KMS-11 (cell line): ENCODE measurements at regions not wholly inside any gene's neighbourhood (a gene's known extent, or its start where the extent isn't known, plus 50 kb on each side); places are given as distances from the start of the nearest gene placed in this dataset.

Source experiments
- H2AFZ ChIP-seq: fragments of 200-600 bp; sonication (generic); 2 replicates; pipeline ENCODE4 v1.6.1; 2016; ENCODE audit warnings: antibody characterized with exemption, mixed run types, low read depth
- H3K27ac ChIP-seq: fragments of 200-600 bp; sonication (generic); 2 replicates; pipeline ENCODE4 v1.6.1; 2016; ENCODE audit warnings: mild to moderate bottlenecking, mixed run types
- H3K27me3 ChIP-seq: fragments of 200-600 bp; sonication (generic); 2 replicates; pipeline ENCODE4 v1.6.1; 2017; ENCODE audit warnings: mild to moderate bottlenecking, low read depth, mixed run types, moderate library complexity; ENCODE audit not compliant: insufficient read depth
- H3K36me3 ChIP-seq: fragments of 200-600 bp; sonication (generic); 2 replicates; pipeline ENCODE4 v1.6.1; 2017; ENCODE audit warnings: mild to moderate bottlenecking, mixed run types; ENCODE audit not compliant: insufficient read depth
- H3K4me1 ChIP-seq: fragments of 200-600 bp; sonication (generic); 2 replicates; pipeline ENCODE4 v1.6.1; 2016; ENCODE audit warnings: mild to moderate bottlenecking, low read depth, mixed run types; ENCODE audit not compliant: poor library complexity, severe bottlenecking
- H3K4me2 ChIP-seq: fragments of 200-600 bp; sonication (generic); 2 replicates; pipeline ENCODE4 v1.7.0; 2016; ENCODE audit warnings: mild to moderate bottlenecking, mixed run types
- H3K4me3 ChIP-seq: fragments of 200-600 bp; sonication (generic); IDR thresholded peaks from 2 replicates; pipeline ENCODE4 v1.6.1; 2017; ENCODE audit warnings: low read depth, low read length, mixed read lengths; ENCODE audit not compliant: insufficient read depth
- H3K79me2 ChIP-seq: fragments of 200-600 bp; sonication (generic); 2 replicates; pipeline ENCODE4 v1.6.1; 2016; ENCODE audit warnings: low read depth, mixed run types; ENCODE audit not compliant: insufficient read depth
- H3K9ac ChIP-seq: fragments of 200-600 bp; sonication (generic); 2 replicates; pipeline ENCODE4 v1.6.1; 2016; ENCODE audit warnings: mild to moderate bottlenecking, mixed run types
- H4K20me1 ChIP-seq: fragments of 200-600 bp; sonication (generic); 2 replicates; pipeline ENCODE4 v1.6.1; 2016; ENCODE audit warnings: mild to moderate bottlenecking, mixed run types; ENCODE audit not compliant: insufficient read depth
- TF ChIP-seq, protein P1 (sequence below): fragments of 200-600 bp; sonication (generic); conservative IDR thresholded peaks from 2 replicates; pipeline ENCODE4 v1.6.1; 2017; ENCODE audit warnings: low read depth, mild to moderate bottlenecking, antibody characterized with exemption, low read length, moderate library complexity, mixed read lengths

DNA sequence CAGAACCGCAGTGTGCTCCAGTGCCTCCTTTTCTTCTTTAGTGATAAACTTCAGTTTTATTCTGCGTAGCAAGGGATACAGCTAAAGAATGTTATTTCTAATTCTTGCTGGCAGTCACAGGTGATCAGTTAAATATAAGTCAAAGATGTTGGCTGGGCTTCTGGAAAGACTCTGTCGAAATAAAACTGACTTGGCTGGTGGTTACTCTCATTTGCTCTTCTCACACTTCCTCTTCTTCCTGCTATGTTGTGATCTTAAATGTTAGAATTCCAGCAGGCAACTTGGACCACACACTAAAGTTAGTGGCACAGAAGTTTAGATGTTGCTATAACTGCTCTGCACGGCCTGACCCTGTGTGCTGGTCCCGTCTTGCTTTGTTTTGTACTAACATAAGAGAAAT, 278.6 kb downstream of the CDH19 start:
- Histone ChIP-seq H3K27me3 (no peaks in the 10 kb centered on the region), H3K79me2 (no peaks in the 10 kb centered on the region), H2AFZ (no peak overlapping the region), H3K4me3 (no peak overlapping the region), H3K27ac (no peak overlapping the region), H3K4me1 (no peaks in the 10 kb centered on the region), H3K36me3 (no peaks in the 10 kb centered on the region), H3K4me2 (no peak overlapping the region), H3K9ac (no peak overlapping the region), H4K20me1 (no peaks in the 10 kb centered on the region)
- TF ChIP-seq, protein P1, sequence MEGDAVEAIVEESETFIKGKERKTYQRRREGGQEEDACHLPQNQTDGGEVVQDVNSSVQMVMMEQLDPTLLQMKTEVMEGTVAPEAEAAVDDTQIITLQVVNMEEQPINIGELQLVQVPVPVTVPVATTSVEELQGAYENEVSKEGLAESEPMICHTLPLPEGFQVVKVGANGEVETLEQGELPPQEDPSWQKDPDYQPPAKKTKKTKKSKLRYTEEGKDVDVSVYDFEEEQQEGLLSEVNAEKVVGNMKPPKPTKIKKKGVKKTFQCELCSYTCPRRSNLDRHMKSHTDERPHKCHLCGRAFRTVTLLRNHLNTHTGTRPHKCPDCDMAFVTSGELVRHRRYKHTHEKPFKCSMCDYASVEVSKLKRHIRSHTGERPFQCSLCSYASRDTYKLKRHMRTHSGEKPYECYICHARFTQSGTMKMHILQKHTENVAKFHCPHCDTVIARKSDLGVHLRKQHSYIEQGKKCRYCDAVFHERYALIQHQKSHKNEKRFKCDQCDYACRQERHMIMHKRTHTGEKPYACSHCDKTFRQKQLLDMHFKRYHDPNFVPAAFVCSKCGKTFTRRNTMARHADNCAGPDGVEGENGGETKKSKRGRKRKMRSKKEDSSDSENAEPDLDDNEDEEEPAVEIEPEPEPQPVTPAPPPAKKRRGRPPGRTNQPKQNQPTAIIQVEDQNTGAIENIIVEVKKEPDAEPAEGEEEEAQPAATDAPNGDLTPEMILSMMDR, result no peak

DNA sequence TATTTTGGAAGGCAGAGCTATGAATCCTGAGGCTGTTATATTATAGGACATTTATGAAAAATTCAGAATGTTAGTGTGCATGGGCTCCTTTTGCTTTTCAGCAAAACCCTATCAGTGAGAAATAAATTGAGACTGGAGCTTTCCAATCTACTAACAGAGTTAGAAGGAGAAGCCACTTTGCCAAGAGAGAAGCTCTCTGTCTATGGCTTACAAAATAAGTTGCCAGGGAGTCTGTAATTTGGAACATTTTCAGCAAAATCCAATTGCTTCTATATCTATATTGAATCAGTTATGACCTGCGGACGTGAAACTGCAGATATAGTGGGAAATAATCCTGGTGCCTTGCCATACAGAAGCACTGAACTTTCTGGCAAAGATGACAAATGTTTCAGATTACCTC, 279.3 kb downstream of the CDH19 start:
- Histone ChIP-seq H2AFZ (no peak overlapping the region), H3K9ac (no peak overlapping the region), H3K27me3 (no peaks in the 10 kb centered on the region), H3K4me3 (no peak overlapping the region), H3K4me2 (no peak overlapping the region), H3K36me3 (no peaks in the 10 kb centered on the region), H3K79me2 (no peaks in the 10 kb centered on the region), H3K4me1 (no peaks in the 10 kb centered on the region), H3K27ac (no peak overlapping the region), H4K20me1 (no peaks in the 10 kb centered on the region)
- TF ChIP-seq, protein P1, result no peak

DNA sequence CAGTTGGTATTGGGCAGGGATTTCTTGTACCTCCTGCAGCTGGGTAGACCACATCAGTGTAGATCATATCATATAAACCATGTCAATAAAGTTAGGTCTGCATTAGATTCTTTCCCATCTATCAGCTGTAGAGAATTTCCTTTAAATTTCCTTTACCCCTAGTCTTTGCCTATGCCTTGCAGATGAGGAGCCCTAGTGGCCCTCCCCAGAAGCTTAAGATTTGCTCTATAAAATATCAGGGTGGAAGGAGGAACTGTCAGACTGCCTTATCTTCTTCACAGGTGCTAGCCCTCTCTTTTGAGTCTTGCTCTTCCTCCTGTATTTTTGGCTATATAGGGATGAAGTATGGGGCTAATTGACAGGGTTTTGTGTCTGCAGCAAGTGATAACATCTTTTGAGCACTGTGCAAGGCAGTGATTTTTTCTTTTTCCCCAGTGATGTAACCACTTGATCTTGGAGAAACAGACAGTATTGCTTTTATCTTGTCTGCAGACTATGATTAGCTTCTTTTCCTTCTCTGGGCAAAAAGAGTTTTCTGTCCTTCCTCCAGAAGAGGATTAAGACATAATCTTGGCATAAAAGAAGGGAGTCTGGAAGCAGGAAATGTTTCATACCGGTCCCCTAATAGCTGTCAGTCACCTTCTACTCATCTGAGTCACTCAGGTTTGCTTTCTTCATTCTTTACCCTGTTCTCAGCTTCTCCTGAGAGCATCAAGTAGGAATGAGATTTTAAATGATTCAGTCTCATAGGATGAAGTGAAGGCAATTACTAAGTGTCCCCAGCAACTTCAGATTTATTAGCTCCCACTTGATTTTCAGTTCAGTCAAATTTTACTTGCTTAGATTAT, 286.4 kb downstream of the CDH19 start:
- Histone ChIP-seq H3K4me1 (no peaks in the 10 kb centered on the region), H3K79me2 (no peaks in the 10 kb centered on the region), H4K20me1 (no peaks in the 10 kb centered on the region), H3K4me2 (no peak overlapping the region), H3K27ac (no peak overlapping the region), H3K9ac (no peak overlapping the region), H3K4me3 (no peak overlapping the region), H3K27me3 (no peaks in the 10 kb centered on the region), H2AFZ (no peak overlapping the region), H3K36me3 (no peaks in the 10 kb centered on the region)
- TF ChIP-seq, protein P1, result no peak

DNA sequence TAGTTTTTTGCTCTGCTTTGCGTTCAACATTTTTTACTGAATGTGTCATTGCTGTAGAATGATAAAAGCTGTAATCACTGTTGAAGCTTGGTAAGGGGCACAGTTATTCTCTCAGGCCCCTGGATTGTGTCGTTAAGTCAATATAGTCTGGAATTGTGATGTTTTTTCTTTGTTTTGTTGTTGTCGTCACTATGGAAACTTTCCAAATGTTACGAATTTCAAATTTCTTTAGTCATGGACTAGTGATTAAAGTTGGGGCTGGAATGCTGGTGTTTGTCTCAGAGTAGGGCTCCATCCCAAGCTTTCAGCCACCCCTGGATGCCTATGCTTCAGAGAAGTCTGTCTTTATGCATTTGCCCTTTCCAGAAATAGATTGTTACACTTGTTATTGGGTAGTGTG, 287.2 kb downstream of the CDH19 start:
- Histone ChIP-seq H3K27me3 (no peaks in the 10 kb centered on the region), H3K4me3 (no peak overlapping the region), H2AFZ (no peak overlapping the region), H3K79me2 (no peaks in the 10 kb centered on the region), H3K27ac (no peak overlapping the region), H3K36me3 (no peaks in the 10 kb centered on the region), H3K4me1 (no peaks in the 10 kb centered on the region), H3K4me2 (no peak overlapping the region), H4K20me1 (no peaks in the 10 kb centered on the region), H3K9ac (no peak overlapping the region)
- TF ChIP-seq, protein P1, result no peak
